ENCODE measurements at regions not wholly inside any gene's neighbourhood (a gene's known extent, or its start where the extent isn't known, plus 50 kb on each side); places are given as distances from the start of the nearest gene placed in this dataset.

DNA sequence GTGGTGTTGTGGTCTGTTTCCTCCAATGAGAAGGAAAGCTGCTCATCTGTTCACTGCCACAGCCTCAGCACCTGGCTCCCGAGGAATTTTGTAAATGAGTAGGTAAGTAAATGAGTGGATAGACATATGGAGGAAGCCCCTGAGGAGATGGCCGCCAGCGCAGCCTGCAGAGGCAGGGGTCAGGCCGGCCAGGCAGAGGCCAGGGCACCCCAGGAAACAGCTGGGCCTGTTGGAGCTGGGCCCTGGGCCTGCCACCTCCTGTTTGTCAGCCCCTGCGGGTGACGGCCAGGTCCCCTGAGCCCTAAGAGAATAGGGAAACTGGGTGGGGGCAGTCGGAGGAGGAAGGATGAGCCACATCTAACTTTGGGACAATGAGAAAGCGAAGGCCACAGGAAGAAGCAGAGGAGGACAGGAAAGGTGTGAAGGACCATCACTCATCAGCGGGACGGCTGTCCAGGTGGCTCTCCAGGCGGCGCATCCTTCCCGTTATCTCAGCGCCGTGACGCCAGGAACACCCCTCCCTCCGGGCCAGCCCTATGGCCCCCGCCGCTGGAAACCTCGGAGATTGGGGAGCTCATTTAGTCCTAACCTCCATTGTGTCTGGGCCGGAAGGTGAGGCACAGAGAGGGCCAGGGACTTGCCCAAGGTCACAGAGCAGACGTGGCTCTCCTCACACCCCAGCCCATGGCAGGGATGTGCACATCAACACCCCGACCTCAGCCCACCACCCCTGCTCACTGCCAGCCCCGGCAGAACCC lies 142.3 kb upstream of the UNC5B start:
- TF ChIP-seq, protein P1, sequence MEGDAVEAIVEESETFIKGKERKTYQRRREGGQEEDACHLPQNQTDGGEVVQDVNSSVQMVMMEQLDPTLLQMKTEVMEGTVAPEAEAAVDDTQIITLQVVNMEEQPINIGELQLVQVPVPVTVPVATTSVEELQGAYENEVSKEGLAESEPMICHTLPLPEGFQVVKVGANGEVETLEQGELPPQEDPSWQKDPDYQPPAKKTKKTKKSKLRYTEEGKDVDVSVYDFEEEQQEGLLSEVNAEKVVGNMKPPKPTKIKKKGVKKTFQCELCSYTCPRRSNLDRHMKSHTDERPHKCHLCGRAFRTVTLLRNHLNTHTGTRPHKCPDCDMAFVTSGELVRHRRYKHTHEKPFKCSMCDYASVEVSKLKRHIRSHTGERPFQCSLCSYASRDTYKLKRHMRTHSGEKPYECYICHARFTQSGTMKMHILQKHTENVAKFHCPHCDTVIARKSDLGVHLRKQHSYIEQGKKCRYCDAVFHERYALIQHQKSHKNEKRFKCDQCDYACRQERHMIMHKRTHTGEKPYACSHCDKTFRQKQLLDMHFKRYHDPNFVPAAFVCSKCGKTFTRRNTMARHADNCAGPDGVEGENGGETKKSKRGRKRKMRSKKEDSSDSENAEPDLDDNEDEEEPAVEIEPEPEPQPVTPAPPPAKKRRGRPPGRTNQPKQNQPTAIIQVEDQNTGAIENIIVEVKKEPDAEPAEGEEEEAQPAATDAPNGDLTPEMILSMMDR (optimal IDR thresholded peaks at IDR 0.05 in 1 of 3, IDR thresholded peaks at IDR 0.05 in 1 of 3, conservative IDR thresholded peaks at IDR 0.05 in 1 of 3; ENCODE audit: extremely low read depth in 1 of 3, insufficient read depth in 2 of 3, low read length in 3 of 3) = no peak
- TF ChIP-seq EZH2 (IDR thresholded peaks at IDR 0.05; ENCODE audit: low read length) = no peak

Data from keratinocyte (primary cell).